ENCODE measurements at regions not wholly inside any gene's neighbourhood (a gene's known extent, or its start where the extent isn't known, plus 50 kb on each side); places are given as distances from the start of the nearest gene placed in this dataset.

DNA sequence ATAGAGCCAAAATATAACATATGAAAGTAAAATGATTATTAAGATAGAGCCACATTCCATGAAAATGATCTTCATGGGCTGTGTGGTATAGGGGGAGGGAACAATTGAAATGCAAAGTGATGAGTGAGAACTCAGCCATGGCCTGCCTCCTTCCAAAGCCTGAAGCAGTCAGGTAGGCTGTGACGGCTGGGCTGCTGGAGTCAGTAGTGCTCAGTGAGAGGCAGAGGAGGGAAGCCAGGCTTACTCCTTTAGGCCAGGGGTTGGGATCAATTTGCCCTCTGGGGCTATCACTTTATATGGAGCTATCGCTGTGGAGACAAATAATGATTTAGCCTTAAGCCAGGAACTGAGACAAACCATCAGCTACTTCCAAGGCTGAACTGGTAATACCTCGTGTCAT is 654.9 kb downstream of the FGF9 start:
- Histone ChIP-seq H3K56ac (replicated peaks; ENCODE audit: insufficient read length, low read depth, low read length) (no peak overlapping the region), H2AK5ac (ENCODE audit: low read depth, low read length) (no peak overlapping the region), H3K9ac (replicated peaks in 1 of 4; ENCODE audit: extremely low read depth in 1 of 4, low read depth in 3 of 4, low read length in 3 of 4) (no peak overlapping the region), H4K8ac (ENCODE audit: extremely low read depth, insufficient read depth, low read length) (no peak overlapping the region), H3K36me3 (ENCODE audit: control insufficient read depth in 2 of 4, insufficient read depth in 4 of 4, low read length in 3 of 4) (no peaks in the 10 kb centered on the region), H3K18ac (ENCODE audit: extremely low read depth, low read length) (no peak overlapping the region), H2BK12ac (ENCODE audit: low read depth, low read length) (no peak overlapping the region), H3K4me1 (replicated peaks in 1 of 4; ENCODE audit: control insufficient read depth in 3 of 4, insufficient read depth in 4 of 4, low read length in 3 of 4) (0 out of 7 replicates have a peak, but pooled peaks cover 0 to 1% (median 0%) of the 10 kb centered on the region in 4 experiments), H3K4ac (replicated peaks; ENCODE audit: insufficient read length, low read depth, low read length) (no peak overlapping the region), H3K27ac (ENCODE audit: low read depth, low read length) (no peak overlapping the region), H2AFZ (ENCODE audit: low read length) (no peak overlapping the region), H2BK5ac (ENCODE audit: low read depth, low read length) (no peak overlapping the region), H3K14ac (ENCODE audit: insufficient read length) (no peak overlapping the region), H4K20me1 (replicated peaks in 1 of 2; ENCODE audit: control insufficient read depth in 1 of 2, insufficient read depth in 2 of 2, low read length in 2 of 2) (no peaks in the 10 kb centered on the region), H3K4me3 (ENCODE audit: extremely low read depth in 1 of 4, insufficient read depth in 2 of 4, low read depth in 3 of 4, low read length in 4 of 4) (no peak overlapping the region), H2BK120ac (replicated peaks; ENCODE audit: low read depth, low read length) (no peak overlapping the region), H3K27me3 (replicated peaks in 1 of 4; ENCODE audit: control insufficient read depth in 3 of 4, extremely low read depth in 1 of 4, insufficient read depth in 3 of 4, low read length in 3 of 4) (no peaks in the 10 kb centered on the region), H3K9me3 (ENCODE audit: insufficient read depth in 2 of 2, low read depth in 1 of 2, low read length in 1 of 2) (no peaks in the 10 kb centered on the region), H4K5ac (ENCODE audit: insufficient read length, low read depth, low read length) (no peak overlapping the region), H3K23ac (ENCODE audit: insufficient read length) (no peak overlapping the region), H2BK20ac (ENCODE audit: low read length) (no peak overlapping the region), H3K79me2 (ENCODE audit: control insufficient read depth in 1 of 2, insufficient read depth in 2 of 2, low read length in 2 of 2) (no peaks in the 10 kb centered on the region), H2BK15ac (ENCODE audit: low read length) (no peak overlapping the region), H3K4me2 (ENCODE audit: insufficient read depth in 1 of 2, low read depth in 2 of 2, low read length in 2 of 2) (peak overlapping the region; percentile 22 to 35; a peak in 1 of 4 replicates), H4K91ac (replicated peaks; ENCODE audit: insufficient read length, low read length) (no peak overlapping the region), H3K23me2 (ENCODE audit: low read depth, low read length) (no peaks in the 10 kb centered on the region), H3K79me1 (ENCODE audit: low read depth, low read length) (no peaks in the 10 kb centered on the region)
- ChIA-PET POLR2A (ENCODE audit: partially characterized antibody) (no interaction called here), CTCF (ENCODE audit: partially characterized antibody) (interaction anchor here (0.7 to 0.8 kb wide), 2 partner anchors 414 to 569 kb away, joined by 3 read pairs; no protein-coding TSS in a partner anchor)
- TF ChIP-seq SP4 (IDR thresholded peaks at IDR 0.05; ENCODE audit: low read length) (no peak), EGR1 (IDR thresholded peaks at IDR 0.05; ENCODE audit: borderline replicate concordance, low read depth, low read length) (no peak), TAF1 (IDR thresholded peaks at IDR 0.05; ENCODE audit: low read depth, low read length) (peak; percentile 40; the same call in 1 of the 2 replicates), CEBPB (IDR thresholded peaks at IDR 0.05; ENCODE audit: low read depth, low read length) (no peak), SUZ12 (IDR thresholded peaks at IDR 0.05; ENCODE audit: low read length) (no peak), TBP (IDR thresholded peaks at IDR 0.05; ENCODE audit: low read depth, low read length) (0 out of 2 replicates have a peak, but pooled peaks have one; percentile 16)
- DNase-seq (ENCODE audit: low read depth in 1 of 2, low spot score in 2 of 2) (peak; percentile 9 to 46), FAIRE-seq (peak; percentile 74)
- 52% methylated on average over 3 of the region's 3 CpGs; no CpG with 5 or more reads in 1 of the 2 experiments for WGBS, 2 experiments (ENCODE audit: extremely low coverage in 1 of 2, insufficient coverage in 1 of 2, insufficient read length in 1 of 2, insufficient replicate concordance in 2 of 2, low coverage in 1 of 2, low lambda C conversion rate in 2 of 2, missing lambda C conversion rate in 1 of 2)
